ENCODE measurements at regions not wholly inside any gene's neighbourhood (a gene's known extent, or its start where the extent isn't known, plus 50 kb on each side); places are given as distances from the start of the nearest gene placed in this dataset.

DNA sequence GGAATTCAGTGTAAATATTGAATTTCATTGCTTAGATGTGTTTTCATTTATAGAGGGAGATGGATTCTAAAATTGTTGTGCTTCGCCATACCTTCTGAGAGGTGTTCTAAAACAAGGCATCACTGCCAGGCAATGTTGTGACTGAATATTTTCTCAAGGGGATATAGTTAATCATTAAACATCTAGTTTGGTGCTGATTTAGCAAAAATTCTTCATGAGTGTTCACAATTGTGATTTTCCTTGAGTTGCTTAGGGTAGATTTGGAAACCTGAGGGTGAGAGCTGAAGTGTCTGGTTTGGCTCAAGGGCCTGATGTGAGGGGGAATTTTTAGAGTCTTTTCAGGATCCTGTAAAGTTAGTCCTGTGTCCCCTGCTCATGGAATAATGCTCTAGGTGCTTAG lies 104.5 kb downstream of the MAT2B start:
- H3K4me1 ChIP-seq (ENCODE audit: control insufficient read depth, insufficient read depth, low read length, poor library complexity, severe bottlenecking) = no peaks in the 10 kb centered on the region

DNA sequence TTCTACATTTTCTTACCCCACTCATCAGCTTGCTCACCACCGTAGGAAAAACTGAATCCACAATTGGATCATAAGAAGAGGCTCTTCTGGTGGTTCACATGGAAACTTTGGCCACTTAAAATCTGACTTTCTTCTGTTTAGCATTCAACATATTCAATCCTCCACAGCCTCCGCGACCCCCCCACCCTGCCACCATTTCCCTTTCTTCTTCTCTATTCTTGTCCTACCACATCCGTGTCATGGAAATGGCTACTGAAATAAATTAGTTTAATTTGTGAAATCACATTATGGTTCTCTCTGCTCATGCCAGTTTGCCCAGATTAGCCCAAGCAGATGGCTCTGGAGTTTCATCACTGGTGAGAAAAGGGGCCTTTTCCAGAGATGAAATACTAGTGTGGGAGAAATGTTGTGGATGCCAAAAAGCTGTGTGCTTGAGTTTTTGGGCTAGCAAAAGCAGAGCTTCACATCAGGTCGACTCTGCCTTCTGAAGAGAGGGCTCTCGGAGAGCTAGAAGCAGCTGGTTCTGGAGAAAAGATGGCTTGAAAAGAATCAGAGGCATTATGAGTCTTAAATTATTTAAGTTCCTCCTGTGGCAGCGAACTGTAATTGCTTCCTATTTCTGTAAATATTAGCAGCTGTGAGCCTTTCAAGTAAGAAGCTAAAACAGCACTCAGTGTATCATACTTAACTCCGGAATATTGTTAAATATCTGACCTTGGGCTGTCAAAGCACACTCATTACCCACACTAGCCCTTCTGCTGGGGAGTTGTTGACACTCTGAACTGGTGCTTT lies 107.1 kb downstream of the MAT2B start:
- H3K36me3 Mint-ChIP-seq = no peaks in the 10 kb centered on the region
- peaks cover 0 to 5% (median 0%) of the 10 kb centered on the region in 7 donors for H3K9me3 Mint-ChIP-seq
- H3K4me1 ChIP-seq (ENCODE audit: control insufficient read depth, insufficient read depth, low read length, poor library complexity, severe bottlenecking) = no peaks in the 10 kb centered on the region
- H3K27ac Mint-ChIP-seq = no peak overlapping the region
- H3K4me3 Mint-ChIP-seq = no peak overlapping the region
- H3K27ac ChIP-seq (ENCODE audit: insufficient read depth, low read length, poor library complexity, severe bottlenecking) = no peak overlapping the region
- H3K9me3 ChIP-seq (ENCODE audit: control insufficient read depth in 2 of 2, low read length in 2 of 2) = no peaks in the 10 kb centered on the region
- H3K4me1 Mint-ChIP-seq = no peaks in the 10 kb centered on the region
- no peaks in the 10 kb centered on the region for H3K36me3 ChIP-seq (ENCODE audit: control insufficient read depth, insufficient read depth, low read length)
- no peaks in the 10 kb centered on the region for H3K27me3 ChIP-seq (ENCODE audit: control insufficient read depth, insufficient read depth, low read length)
- DNase-seq (no peak), ATAC-seq (ENCODE audit: low read depth in 2 of 2) (no peak)
- H3K27me3 Mint-ChIP-seq = no peaks in the 10 kb centered on the region
- H3K4me3 ChIP-seq (ENCODE audit: low read depth, low read length) = no peak overlapping the region

More for the DNA sequence above, 104.5 kb downstream of the MAT2B start:
- Mint-ChIP-seq H3K9me3 (peaks cover 0 to 4% (median 0%) of the 10 kb centered on the region in 7 donors), H3K4me1 (no peaks in the 10 kb centered on the region), H3K27ac (no peak overlapping the region), H3K27me3 (no peaks in the 10 kb centered on the region), H3K4me3 (no peak overlapping the region), H3K36me3 (no peaks in the 10 kb centered on the region)
- no peaks in the 10 kb centered on the region for H3K27me3 ChIP-seq (ENCODE audit: control insufficient read depth, insufficient read depth, low read length)
- no peak overlapping the region for H3K27ac ChIP-seq (ENCODE audit: insufficient read depth, low read length, poor library complexity, severe bottlenecking)
- H3K9me3 ChIP-seq (ENCODE audit: control insufficient read depth in 2 of 2, low read length in 2 of 2) = no peaks in the 10 kb centered on the region
- no peaks in the 10 kb centered on the region for H3K36me3 ChIP-seq (ENCODE audit: control insufficient read depth, insufficient read depth, low read length)
- DNase-seq = no peak
- no peak for ATAC-seq (ENCODE audit: low read depth in 2 of 2)
- no peak overlapping the region for H3K4me3 ChIP-seq (ENCODE audit: low read depth, low read length)

DNA sequence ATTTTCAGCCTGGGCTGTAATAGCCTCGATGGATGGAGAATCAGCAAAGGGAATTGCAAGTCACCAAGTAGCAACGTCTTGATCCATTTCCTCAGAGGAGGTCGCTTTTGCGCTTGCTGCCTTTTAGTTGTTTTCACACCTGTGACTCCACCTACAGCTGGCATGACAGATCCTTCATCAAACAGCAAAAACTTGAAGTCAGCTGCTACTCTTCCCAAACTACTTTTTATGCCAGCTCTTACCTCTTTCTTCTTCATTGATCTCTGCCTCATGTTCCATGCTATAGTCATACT lies 107.7 kb downstream of the MAT2B start:
- no peak overlapping the region for H3K27ac ChIP-seq (ENCODE audit: insufficient read depth, low read length, poor library complexity, severe bottlenecking)
- Mint-ChIP-seq H3K36me3 (no peaks in the 10 kb centered on the region), H3K9me3 (peaks cover 0 to 7% (median 0%) of the 10 kb centered on the region in 7 donors), H3K27me3 (no peaks in the 10 kb centered on the region), H3K4me1 (no peaks in the 10 kb centered on the region), H3K4me3 (no peak overlapping the region), H3K27ac (no peak overlapping the region)
- H3K4me1 ChIP-seq (ENCODE audit: control insufficient read depth, insufficient read depth, low read length, poor library complexity, severe bottlenecking) = no peaks in the 10 kb centered on the region
- H3K27me3 ChIP-seq (ENCODE audit: control insufficient read depth, insufficient read depth, low read length) = no peaks in the 10 kb centered on the region
- no peaks in the 10 kb centered on the region for H3K36me3 ChIP-seq (ENCODE audit: control insufficient read depth, insufficient read depth, low read length)
- DNase-seq (no peak), ATAC-seq (ENCODE audit: low read depth in 2 of 2) (no peak)
- H3K9me3 ChIP-seq (ENCODE audit: control insufficient read depth in 2 of 2, low read length in 2 of 2) = no peaks in the 10 kb centered on the region
- H3K4me3 ChIP-seq (ENCODE audit: low read depth, low read length) = no peak overlapping the region

- Mint-ChIP-seq H3K4me1 (no peaks in the 10 kb centered on the region), H3K36me3 (no peaks in the 10 kb centered on the region), H3K9me3 (peaks cover 0 to 7% (median 0%) of the 10 kb centered on the region in 7 donors), H3K4me3 (no peak overlapping the region), H3K27ac (no peak overlapping the region), H3K27me3 (no peaks in the 10 kb centered on the region)
- H3K9me3 ChIP-seq (ENCODE audit: control insufficient read depth in 2 of 2, low read length in 2 of 2) = no peaks in the 10 kb centered on the region
- no peaks in the 10 kb centered on the region for H3K4me1 ChIP-seq (ENCODE audit: control insufficient read depth, insufficient read depth, low read length, poor library complexity, severe bottlenecking)
- H3K4me3 ChIP-seq (ENCODE audit: low read depth, low read length) = no peak overlapping the region
- no peak overlapping the region for H3K27ac ChIP-seq (ENCODE audit: insufficient read depth, low read length, poor library complexity, severe bottlenecking)
- H3K27me3 ChIP-seq (ENCODE audit: control insufficient read depth, insufficient read depth, low read length) = no peaks in the 10 kb centered on the region
- H3K36me3 ChIP-seq (ENCODE audit: control insufficient read depth, insufficient read depth, low read length) = no peaks in the 10 kb centered on the region
- DNase-seq = no peak
- no peak for ATAC-seq (ENCODE audit: low read depth in 2 of 2)
Observed at GRCh38 chr5:163614787-163615186, 109.4 kb downstream of the MAT2B start.

GRCh38 chr5:163619273-163619934 lies 114.0 kb downstream of the MAT2B start:
- Mint-ChIP-seq H3K9me3 (peaks cover 0 to 2% (median 0%) of the 10 kb centered on the region in 7 donors), H3K4me3 (no peak overlapping the region), H3K4me1 (no peaks in the 10 kb centered on the region), H3K27ac (no peak overlapping the region), H3K27me3 (no peaks in the 10 kb centered on the region), H3K36me3 (no peaks in the 10 kb centered on the region)
- Histone ChIP-seq H3K36me3 (ENCODE audit: control insufficient read depth, insufficient read depth, low read length) (no peaks in the 10 kb centered on the region), H3K27ac (ENCODE audit: insufficient read depth, low read length, poor library complexity, severe bottlenecking) (no peak overlapping the region), H3K4me1 (ENCODE audit: control insufficient read depth, insufficient read depth, low read length, poor library complexity, severe bottlenecking) (no peaks in the 10 kb centered on the region), H3K4me3 (ENCODE audit: low read depth, low read length) (no peak overlapping the region), H3K9me3 (ENCODE audit: control insufficient read depth in 2 of 2, low read length in 2 of 2) (no peaks in the 10 kb centered on the region), H3K27me3 (ENCODE audit: control insufficient read depth, insufficient read depth, low read length) (no peaks in the 10 kb centered on the region)
- no peak for DNase-seq
- ATAC-seq (ENCODE audit: low read depth in 2 of 2) = no peak

GRCh38 chr5:163619951-163620350 lies 114.5 kb downstream of the MAT2B start:
- H3K27ac ChIP-seq (ENCODE audit: insufficient read depth, low read length, poor library complexity, severe bottlenecking) = no peak overlapping the region
- H3K4me3 ChIP-seq (ENCODE audit: low read depth, low read length) = no peak overlapping the region
- no peak overlapping the region for H3K4me3 Mint-ChIP-seq
- H3K9me3 Mint-ChIP-seq = peaks cover 0 to 2% (median 0%) of the 10 kb centered on the region in 7 donors
- no peaks in the 10 kb centered on the region for H3K36me3 Mint-ChIP-seq
- ATAC-seq (ENCODE audit: low read depth in 2 of 2) = no peak
- no peak overlapping the region for H3K27ac Mint-ChIP-seq
- H3K4me1 ChIP-seq (ENCODE audit: control insufficient read depth, insufficient read depth, low read length, poor library complexity, severe bottlenecking) = no peaks in the 10 kb centered on the region
- no peaks in the 10 kb centered on the region for H3K27me3 Mint-ChIP-seq
- H3K9me3 ChIP-seq (ENCODE audit: control insufficient read depth in 2 of 2, low read length in 2 of 2) = no peaks in the 10 kb centered on the region
- no peak for DNase-seq
- no peaks in the 10 kb centered on the region for H3K4me1 Mint-ChIP-seq
- no peaks in the 10 kb centered on the region for H3K27me3 ChIP-seq (ENCODE audit: control insufficient read depth, insufficient read depth, low read length)
- H3K36me3 ChIP-seq (ENCODE audit: control insufficient read depth, insufficient read depth, low read length) = no peaks in the 10 kb centered on the region

- Mint-ChIP-seq H3K4me3 (no peak overlapping the region), H3K27me3 (no peaks in the 10 kb centered on the region), H3K27ac (no peak overlapping the region), H3K36me3 (no peaks in the 10 kb centered on the region), H3K9me3 (peaks cover 0 to 2% (median 0%) of the 10 kb centered on the region in 7 donors), H3K4me1 (no peaks in the 10 kb centered on the region)
- no peak overlapping the region for H3K4me3 ChIP-seq (ENCODE audit: low read depth, low read length)
- H3K4me1 ChIP-seq (ENCODE audit: control insufficient read depth, insufficient read depth, low read length, poor library complexity, severe bottlenecking) = no peaks in the 10 kb centered on the region
- ATAC-seq (ENCODE audit: low read depth in 2 of 2) = no peak
- no peaks in the 10 kb centered on the region for H3K9me3 ChIP-seq (ENCODE audit: control insufficient read depth in 2 of 2, low read length in 2 of 2)
- no peak for DNase-seq
- H3K27me3 ChIP-seq (ENCODE audit: control insufficient read depth, insufficient read depth, low read length) = no peaks in the 10 kb centered on the region
- no peaks in the 10 kb centered on the region for H3K36me3 ChIP-seq (ENCODE audit: control insufficient read depth, insufficient read depth, low read length)
- no peak overlapping the region for H3K27ac ChIP-seq (ENCODE audit: insufficient read depth, low read length, poor library complexity, severe bottlenecking)
Observed at GRCh38 chr5:163622799-163623198, 117.4 kb downstream of the MAT2B start.

GRCh38 chr5:163623524-163623923 lies 118.1 kb downstream of the MAT2B start:
- no peak for DNase-seq
- H3K27me3 Mint-ChIP-seq = no peaks in the 10 kb centered on the region
- Histone ChIP-seq H3K27me3 (ENCODE audit: control insufficient read depth, insufficient read depth, low read length) (no peaks in the 10 kb centered on the region), H3K36me3 (ENCODE audit: control insufficient read depth, insufficient read depth, low read length) (no peaks in the 10 kb centered on the region), H3K9me3 (ENCODE audit: control insufficient read depth in 2 of 2, low read length in 2 of 2) (no peaks in the 10 kb centered on the region), H3K27ac (ENCODE audit: insufficient read depth, low read length, poor library complexity, severe bottlenecking) (no peak overlapping the region), H3K4me3 (ENCODE audit: low read depth, low read length) (no peak overlapping the region), H3K4me1 (ENCODE audit: control insufficient read depth, insufficient read depth, low read length, poor library complexity, severe bottlenecking) (no peaks in the 10 kb centered on the region)
- H3K27ac Mint-ChIP-seq = no peak overlapping the region
- no peaks in the 10 kb centered on the region for H3K4me1 Mint-ChIP-seq
- peaks cover 0 to 4% (median 0%) of the 10 kb centered on the region in 7 donors for H3K9me3 Mint-ChIP-seq
- ATAC-seq (ENCODE audit: low read depth in 2 of 2) = no peak
- H3K36me3 Mint-ChIP-seq = no peaks in the 10 kb centered on the region
- no peak overlapping the region for H3K4me3 Mint-ChIP-seq
